Gastroesophageal sphincter (tissue), 4 donors: ENCODE measurements at regions not wholly inside any gene's neighbourhood (a gene's known extent, or its start where the extent isn't known, plus 50 kb on each side); places are given as distances from the start of the nearest gene placed in this dataset.

Experiments
- ATAC-seq: fragments of 150-250 bp; one replicate; pipeline ENCODE4 v1.9.1; 2016; ENCODE audit warnings: mild to moderate bottlenecking, moderate library complexity
- H3K27ac ChIP-seq, 4 donors: fragments of 200-600 bp; sonication (generic) in 3 of 4; 1 replicate in 3 of 4; 2 replicates in 1 of 4; pipeline ENCODE4 v1.5.1; 2016 to 2019
- H3K27me3 ChIP-seq: fragments of 200-600 bp; sonication (generic); one replicate; pipeline ENCODE4 v1.5.1; 2019
- H3K36me3 ChIP-seq, 2 donors: fragments of 200-600 bp; sonication (generic); one replicate each; pipeline ENCODE4 v1.5.1; 2019; ENCODE audit warnings: control low read depth in 1 of 2
- H3K4me1 ChIP-seq, 3 donors: fragments of 200-600 bp; sonication (generic); 1 replicate in 2 of 3; 2 replicates in 1 of 3; pipeline ENCODE4 v1.5.1; 2016 to 2019; ENCODE audit warnings: control low read depth in 2 of 3
- H3K4me3 ChIP-seq, 2 donors: fragments of 200-600 bp; sonication (generic); one replicate each; pipeline ENCODE4 v1.5.1; 2019; ENCODE audit warnings: mild to moderate bottlenecking in 1 of 2, moderate library complexity in 1 of 2
- H3K9me3 ChIP-seq, 3 donors: fragments of 200-600 bp; sonication (generic); one replicate each; pipeline ENCODE4 v1.5.1; 2017 to 2019; ENCODE audit warnings: control low read depth in 2 of 3
- CTCF ChIP-seq, 4 experiments: fragments of 200-600 bp in 2 of 4; fragments of 450-650 bp in 2 of 4; sonication (generic) in 1 of 4; IDR thresholded peaks; one replicate each; pipeline ENCODE4 v1.5.1; 2017 to 2019; ENCODE audit warnings: antibody characterized with exemption in 4 of 4, mild to moderate bottlenecking in 2 of 4, moderate library complexity in 2 of 4
- EP300 ChIP-seq: sonication (generic); formaldehyde crosslinking; IDR thresholded peaks from one replicate; pipeline ENCODE4 v1.6.1; 2017; ENCODE audit warnings: antibody characterized with exemption, mild to moderate bottlenecking
- POLR2A ChIP-seq, 2 donors: fragments of 450-650 bp; IDR thresholded peaks; one replicate each; pipeline ENCODE4 v1.6.1; 2017; ENCODE audit warnings: antibody characterized with exemption in 2 of 2, mild to moderate bottlenecking in 2 of 2, moderate library complexity in 1 of 2
- POLR2AphosphoS5 ChIP-seq: sonication (generic); formaldehyde crosslinking; IDR thresholded peaks from one replicate; pipeline ENCODE4 v1.6.1; 2017; ENCODE audit warnings: antibody characterized with exemption
- WGBS, 2 donors: methylation state at CpG; one replicate each; pipeline ENCODE4 v1.1.5; 2018; ENCODE audit warnings: low coverage in 1 of 2; 5-methylcytosine and 5-hydroxymethylcytosine counted together

GRCh38 chr4:33453436-33453835 is 2733.3 kb downstream of the PCDH7 start:
- ATAC-seq, result no peak
- no peaks in the 10 kb centered on the region for H3K36me3 ChIP-seq
- H3K4me1 ChIP-seq, result no peaks in the 10 kb centered on the region
- H3K27me3 ChIP-seq, result no peaks in the 10 kb centered on the region
- TF ChIP-seq POLR2A (IDR thresholded peaks at IDR 0.05), result no peak
- TF ChIP-seq CTCF (IDR thresholded peaks at IDR 0.05), result no peak
- no peak for TF ChIP-seq POLR2AphosphoS5
- no peak for TF ChIP-seq EP300
- H3K9me3 ChIP-seq, result no peaks in the 10 kb centered on the region
- H3K4me3 ChIP-seq, result no peak overlapping the region
- no peak overlapping the region for H3K27ac ChIP-seq

GRCh38 chr4:33453916-33454315 is 2733.7 kb downstream of the PCDH7 start:
- 78 to 100% methylated on average over 1 of the region's 1 CpG for WGBS, 2 donors
- TF ChIP-seq CTCF (IDR thresholded peaks at IDR 0.05), result no peak
- no peak for TF ChIP-seq POLR2AphosphoS5
- TF ChIP-seq EP300, result no peak
- no peak for TF ChIP-seq POLR2A (IDR thresholded peaks at IDR 0.05)
- Histone ChIP-seq H3K4me3 (no peak overlapping the region), H3K36me3 (no peaks in the 10 kb centered on the region), H3K27ac (no peak overlapping the region), H3K4me1 (no peaks in the 10 kb centered on the region), H3K27me3 (no peaks in the 10 kb centered on the region), H3K9me3 (no peaks in the 10 kb centered on the region)
- no peak for ATAC-seq

GRCh38 chr4:33465565-33465964 is 2745.4 kb downstream of the PCDH7 start:
- H3K4me3 ChIP-seq, result no peak overlapping the region
- no peak for TF ChIP-seq CTCF (IDR thresholded peaks at IDR 0.05)
- no peak for TF ChIP-seq POLR2AphosphoS5
- TF ChIP-seq POLR2A (IDR thresholded peaks at IDR 0.05), result no peak
- TF ChIP-seq EP300, result no peak

DNA sequence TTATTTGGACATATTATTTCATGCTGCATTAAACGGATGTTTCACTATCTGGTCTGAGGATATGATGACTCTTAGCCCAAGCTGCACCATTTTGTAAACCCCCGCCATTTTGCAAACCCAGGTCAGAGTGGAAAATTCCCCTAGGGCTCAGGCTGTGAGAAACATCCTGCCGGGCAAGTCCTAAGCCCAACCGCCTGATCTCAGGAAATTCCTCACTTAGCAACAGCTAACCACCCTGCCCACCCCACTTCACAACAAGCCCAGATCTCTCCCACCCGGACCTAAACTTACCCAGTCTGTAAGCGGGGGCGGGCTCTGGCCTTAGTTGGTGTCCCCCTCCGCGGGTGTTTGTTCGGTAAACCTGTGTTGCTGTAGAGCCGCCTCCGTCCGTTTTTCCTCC is 2747.1 kb downstream of the PCDH7 start:
- Histone ChIP-seq H3K4me3 (no peak overlapping the region), H3K27me3 (no peaks in the 10 kb centered on the region), H3K4me1 (no peaks in the 10 kb centered on the region), H3K36me3 (no peaks in the 10 kb centered on the region), H3K9me3 (peaks cover 0 to 3% (median 0%) of the 10 kb centered on the region in 3 donors), H3K27ac (no peak overlapping the region)
- 82 to 89% methylated on average over 9 to 13 of the region's 13 CpGs for WGBS, 2 donors
- TF ChIP-seq POLR2A (IDR thresholded peaks at IDR 0.05) (no peak), EP300 (no peak), POLR2AphosphoS5 (no peak), CTCF (IDR thresholded peaks at IDR 0.05) (no peak)
- no peak for ATAC-seq

More at GRCh38 chr4:33465565-33465964, 2745.4 kb downstream of the PCDH7 start:
- Histone ChIP-seq H3K27me3 (no peaks in the 10 kb centered on the region), H3K27ac (no peak overlapping the region), H3K36me3 (no peaks in the 10 kb centered on the region), H3K4me1 (no peaks in the 10 kb centered on the region), H3K9me3 (no peaks in the 10 kb centered on the region)
- ATAC-seq, result no peak

DNA sequence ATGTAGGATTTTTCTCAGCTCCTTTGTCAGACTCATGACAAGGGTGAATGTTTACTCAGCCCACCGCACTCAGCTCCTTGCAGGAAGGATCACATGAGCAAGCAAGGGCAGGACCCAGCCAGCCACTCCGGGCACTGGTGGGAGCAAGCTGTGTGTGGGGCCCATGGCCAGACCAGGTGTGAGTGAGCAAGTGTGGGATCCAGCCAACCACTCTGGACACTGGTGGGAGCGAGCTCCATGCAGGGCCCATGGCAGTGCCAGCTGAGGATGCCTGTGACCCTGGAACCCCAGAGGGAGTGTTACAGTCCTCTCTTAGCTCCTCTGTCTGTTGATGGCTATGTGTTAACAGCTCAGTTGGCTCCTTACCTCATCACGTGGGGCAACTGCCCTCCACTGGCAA is 2750.6 kb downstream of the PCDH7 start:
- peaks cover 0 to 3% (median 0%) of the 10 kb centered on the region in 3 donors for H3K9me3 ChIP-seq
- H3K36me3 ChIP-seq, result no peaks in the 10 kb centered on the region
- no peaks in the 10 kb centered on the region for H3K4me1 ChIP-seq
- WGBS, 2 donors, result 90 to 100% methylated on average over 2 of the region's 4 CpGs
- no peak overlapping the region for H3K4me3 ChIP-seq
- TF ChIP-seq POLR2A (IDR thresholded peaks at IDR 0.05) (no peak), CTCF (IDR thresholded peaks at IDR 0.05) (no peak), EP300 (no peak), POLR2AphosphoS5 (no peak)
- no peak overlapping the region for H3K27ac ChIP-seq
- ATAC-seq, result no peak
- H3K27me3 ChIP-seq, result no peaks in the 10 kb centered on the region
